K562 (cell line): ENCODE measurements at regions not wholly inside any gene's neighbourhood (a gene's known extent, or its start where the extent isn't known, plus 50 kb on each side); places are given as distances from the start of the nearest gene placed in this dataset.

ENCODE experiments used
- ATAC-seq: fragments of 200-7000 bp; cut with Tn5 transposase; 3 replicates; pipeline ENCODE4 v1.9.1; 2020; ENCODE audit warnings: moderate library complexity
- BruUV-seq: library from RNA; stranded (reverse); fragments of 400-500 nt; replicated peaks from 2 replicates; lab custom pipeline; 2021; lab: Mats Ljungman, UMichigan
- CTCF ChIA-PET: fragments of 300-600 bp; formaldehyde crosslinking; extraction: SDS; loops from one replicate; lab custom pipeline; 2021; ENCODE audit warnings: low intra/inter-chr PET ratio; lab: Yijun Ruan, JAX
- POLR2A ChIA-PET: fragments of 300-600, 350-650 bp; sonication (Branson Sonifier 250); formaldehyde crosslinking; extraction: SDS; loops from one replicate; lab custom pipeline; 2021; ENCODE audit warnings: antibody characterized with exemption, inconsistent platforms; lab: Yijun Ruan, JAX
- DNase-seq, 4 experiments: peaks; one replicate each; pipeline versions ENCODE4 v3.0.0 to v3.0.0-alpha.2; 2011 to 2018; ENCODE audit warnings: low spot score in 3 of 4, mixed read lengths in 3 of 4; ENCODE audit errors: extremely low read depth in 1 of 4
- FAIRE-seq: peaks from 2 replicates; lab custom pipeline; 2011; peaks lifted over from hg19 to GRCh38; lab: Jason Lieb, UNC
- H2AFZ ChIP-seq: 2 replicates; pipeline ENCODE4 v1.6.0; 2011; ENCODE audit warnings: low read depth, low read length, control low read depth, inconsistent platforms
- H3K27ac ChIP-seq: fragments of 200-600 bp; 3 replicates; pipeline ENCODE4 v1.8.0; 2011; ENCODE audit warnings: low read depth, mild to moderate bottlenecking, control low read depth, inconsistent platforms, low read length, moderate library complexity, mixed read lengths; ENCODE audit errors: extremely low read depth
- H3K27me3 ChIP-seq, 2 experiments: fragments of 300-600 bp in 1 of 2; 2 replicates in 1 of 2; 3 replicates in 1 of 2; pipeline versions ENCODE4 v1.6.0 to v1.8.0; 2011; ENCODE audit warnings: inconsistent platforms in 2 of 2, low read length in 2 of 2, mild to moderate bottlenecking in 1 of 2, mixed read lengths in 1 of 2, moderate library complexity in 1 of 2; ENCODE audit not compliant: control insufficient read depth in 2 of 2, insufficient read depth in 2 of 2
- H3K36me3 ChIP-seq: fragments of 300-600 bp; 3 replicates; pipeline ENCODE4 v1.8.0; 2011; ENCODE audit warnings: mild to moderate bottlenecking, low read length, inconsistent platforms; ENCODE audit not compliant: control insufficient read depth, insufficient read depth
- H3K4me1 ChIP-seq, 2 experiments: fragments of 200-600 bp in 1 of 2; replicated peaks in 1 of 2; 2 replicates in 1 of 2; 3 replicates in 1 of 2; pipeline versions ENCODE4 v1.5.1 to v1.8.0; 2011; ENCODE audit warnings: inconsistent platforms in 2 of 2, low read length in 2 of 2, mild to moderate bottlenecking in 1 of 2, mixed read lengths in 1 of 2, moderate library complexity in 1 of 2; ENCODE audit not compliant: control insufficient read depth in 2 of 2, insufficient read depth in 2 of 2
- H3K4me2 ChIP-seq: 2 replicates; pipeline ENCODE4 v1.6.1; 2011; ENCODE audit warnings: low read length, control low read depth, inconsistent platforms, mixed read lengths; ENCODE audit not compliant: insufficient read depth
- H3K4me3 ChIP-seq: fragments of 200-600 bp; sonication (generic), shearing (Covaris generic); 2 replicates; pipeline ENCODE4 v1.5.1; 2016; ENCODE audit warnings: control low read depth, inconsistent platforms
- H3K79me2 ChIP-seq: fragments of 200-600 bp; 3 replicates; pipeline ENCODE4 v1.8.0; 2011; ENCODE audit warnings: low read length, inconsistent platforms; ENCODE audit not compliant: control insufficient read depth, insufficient read depth
- H3K9ac ChIP-seq, 2 experiments: 2 replicates each; pipeline versions ENCODE4 v1.6.0 to v1.6.1; 2011; ENCODE audit warnings: low read depth in 2 of 2, low read length in 2 of 2, control low read depth in 1 of 2, inconsistent platforms in 1 of 2, mild to moderate bottlenecking in 1 of 2, mixed read lengths in 1 of 2; ENCODE audit not compliant: insufficient read depth in 1 of 2
- H3K9me1 ChIP-seq: one replicate; pipeline ENCODE4 v1.6.0; 2011; ENCODE audit warnings: inconsistent platforms, mild to moderate bottlenecking, low read length, moderate library complexity; ENCODE audit not compliant: control insufficient read depth, insufficient read depth
- H3K9me3 ChIP-seq: replicated peaks from 2 replicates; pipeline ENCODE4 v1.5.1; 2011; ENCODE audit warnings: low read depth, low read length, inconsistent platforms; ENCODE audit not compliant: control insufficient read depth, insufficient read depth
- H4K20me1 ChIP-seq: replicated peaks from 2 replicates; pipeline ENCODE4 v1.6.1; 2011; ENCODE audit warnings: low read length, inconsistent platforms, mixed read lengths; ENCODE audit not compliant: control insufficient read depth, insufficient read depth
- ASH1L ChIP-seq: fragments of 450-650 bp; IDR thresholded peaks from 2 replicates; pipeline ENCODE4 v1.6.1; 2018; ENCODE audit warnings: borderline replicate concordance, mild to moderate bottlenecking, low read depth; ENCODE audit not compliant: partially characterized antibody
- CBFA2T2 ChIP-seq: fragments of 450-650 bp; conservative IDR thresholded peaks from 2 replicates; pipeline ENCODE4 v1.6.1; 2017; ENCODE audit warnings: mild to moderate bottlenecking
- CBX3 ChIP-seq, 2 experiments: IDR thresholded peaks; 1 replicate in 1 of 2; 2 replicates in 1 of 2; pipeline ENCODE4 v1.6.1; 2012; ENCODE audit warnings: inconsistent platforms in 2 of 2, low read length in 2 of 2, borderline replicate concordance in 1 of 2, control low read depth in 1 of 2
- CXXC5 ChIP-seq: fragments of 250-450 bp; sonication (Bioruptor Pico); IDR thresholded peaks from 2 replicates; pipeline ENCODE4 v1.8.0; 2022; ENCODE audit warnings: inconsistent platforms, mild to moderate bottlenecking, moderate library complexity
- GABPB2 ChIP-seq: fragments of 250-450 bp; sonication (Bioruptor Pico); conservative IDR thresholded peaks from 2 replicates; pipeline ENCODE4 v1.5.1; 2021; ENCODE audit warnings: mild to moderate bottlenecking
- HDAC8 ChIP-seq: fragments of 450-650 bp; IDR thresholded peaks from 2 replicates; pipeline ENCODE4 v1.6.1; 2016; ENCODE audit warnings: mild to moderate bottlenecking, missing genetic modification characterization, moderate library complexity, missing compliant biosample characterization
- HMG20B ChIP-seq: fragments of 250-450 bp; sonication (Bioruptor Pico); IDR thresholded peaks from 2 replicates; pipeline ENCODE4 v1.5.0; 2021; ENCODE audit warnings: mild to moderate bottlenecking
- HNRNPL ChIP-seq: fragments of 200-400 bp; formaldehyde crosslinking; IDR thresholded peaks from 2 replicates; pipeline ENCODE4 v1.6.1; 2017; ENCODE audit warnings: low read depth, mild to moderate bottlenecking, low read length
- MTA2 ChIP-seq: fragments of 450-650 bp; IDR thresholded peaks from 2 replicates; pipeline ENCODE4 v1.6.1; 2016; ENCODE audit warnings: low read depth
- NCOR1 ChIP-seq: fragments of 450-650 bp; IDR thresholded peaks from 2 replicates; pipeline ENCODE4 v1.6.1; 2016; ENCODE audit warnings: mild to moderate bottlenecking, moderate library complexity
- SMARCB1 ChIP-seq: IDR thresholded peaks from 2 replicates; pipeline ENCODE4 v1.6.1; 2011; ENCODE audit warnings: improper control_type of control experiment, low read depth; ENCODE audit not compliant: insufficient read length
- ZEB2 ChIP-seq: fragments of 450-650 bp; IDR thresholded peaks from 2 replicates; pipeline ENCODE4 v1.6.1; 2016
- ZNF197 ChIP-seq: fragments of 200-800 bp; sonication (Bioruptor generic); IDR thresholded peaks from 2 replicates; pipeline ENCODE4 v1.6.1; 2016; ENCODE audit warnings: low read depth, missing genetic modification characterization, missing compliant biosample characterization
- ZNF41 ChIP-seq: fragments of 250-450 bp; sonication (Bioruptor Pico); conservative IDR thresholded peaks from 2 replicates; pipeline ENCODE4 v1.4.0; 2020; ENCODE audit warnings: mild to moderate bottlenecking
- ZSCAN29 ChIP-seq: fragments of 450-650 bp; IDR thresholded peaks from 2 replicates; pipeline ENCODE4 v1.6.1; 2017
- WGBS: fragments of 100-300 bp; shearing (Covaris generic); methylation state at CpG from one replicate; pipeline ENCODE4 v1.1.6; 2016; ENCODE audit warnings: low coverage, mixed read lengths; ENCODE audit not compliant: insufficient coverage; ENCODE audit errors: missing lambda C conversion rate; 5-methylcytosine and 5-hydroxymethylcytosine counted together
- in situ Hi-C: fragments of 300-500 bp; cut with MboI; formaldehyde crosslinking; loops from 4 replicates; pipeline ENCODE4 v1.15.0; 2018; ENCODE audit warnings: inconsistent platforms, mixed read lengths
- intact Hi-C: fragments of 100-400 bp; cut with micrococcal nuclease; formaldehyde crosslinking; loops from 2 replicates; pipeline ENCODE4 v1.14.2; 2022

GRCh38 chr4:100828364-100828763 is 310.5 kb upstream of the EMCN start:
- no peaks in the 10 kb centered on the region for H4K20me1 ChIP-seq
- FAIRE-seq (no peak), DNase-seq (no peak), ATAC-seq (no peak)
- no peaks in the 10 kb centered on the region for H3K36me3 ChIP-seq
- H3K4me2 ChIP-seq, result no peak overlapping the region
- no peaks in the 10 kb centered on the region for H3K27me3 ChIP-seq
- no peaks in the 10 kb centered on the region for H3K4me1 ChIP-seq
- no peak overlapping the region for H2AFZ ChIP-seq
- TF ChIP-seq NCOR1 (no peak), ZEB2 (no peak), HNRNPL (no peak), SMARCB1 (no peak), ZNF41 (no peak), CBX3 (IDR thresholded peaks at IDR 0.05; ENCODE audit: borderline replicate concordance in 1 of 2, low read length in 2 of 2) (no peak)
- no peak overlapping the region for H3K27ac ChIP-seq
- in situ Hi-C loops (no loop called here), intact Hi-C loops (no loop called here)
- CTCF ChIA-PET, result no interaction called here
- H3K9ac ChIP-seq, result no peak overlapping the region
- no peaks in the 10 kb centered on the region for H3K79me2 ChIP-seq
- no TSS peak for BruUV-seq
- H3K4me3 ChIP-seq, result no peak overlapping the region
- H3K9me1 ChIP-seq, result no peaks in the 10 kb centered on the region
- POLR2A ChIA-PET, result no interaction called here
- 0% methylated on average over 3 of the region's 3 CpGs for WGBS
- no peaks in the 10 kb centered on the region for H3K9me3 ChIP-seq

DNA sequence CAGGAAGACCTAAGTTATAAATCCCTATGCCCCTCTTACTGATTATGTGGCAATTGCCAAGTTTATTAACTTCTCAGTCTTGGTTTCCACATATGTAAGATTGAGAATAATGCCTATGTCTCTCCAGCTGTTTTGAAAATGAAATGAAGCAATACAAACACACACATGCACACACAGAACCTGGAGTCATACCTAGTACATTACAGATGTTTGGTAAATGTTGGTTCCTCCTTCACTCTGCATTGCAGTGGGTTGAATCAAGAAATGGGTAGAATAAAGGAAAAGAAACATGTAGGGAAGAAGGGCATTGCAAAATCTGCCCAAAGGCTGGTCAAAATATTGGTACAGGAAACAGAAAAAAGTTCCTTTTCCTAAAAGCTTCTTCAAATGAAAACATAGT is 309.9 kb upstream of the EMCN start:
- H3K27me3 ChIP-seq, result no peaks in the 10 kb centered on the region
- H3K36me3 ChIP-seq, result no peaks in the 10 kb centered on the region
- no peaks in the 10 kb centered on the region for H3K9me3 ChIP-seq
- POLR2A ChIA-PET, result no interaction called here
- H2AFZ ChIP-seq, result no peak overlapping the region
- H4K20me1 ChIP-seq, result no peaks in the 10 kb centered on the region
- FAIRE-seq (no peak), ATAC-seq (no peak), DNase-seq (no peak)
- no peak overlapping the region for H3K4me3 ChIP-seq
- H3K9me1 ChIP-seq, result no peaks in the 10 kb centered on the region
- H3K4me2 ChIP-seq, result no peak overlapping the region
- H3K9ac ChIP-seq, result no peak overlapping the region
- CTCF ChIA-PET, result no interaction called here
- in situ Hi-C loops, result no loop called here
- intact Hi-C loops, result no loop called here
- H3K79me2 ChIP-seq, result no peaks in the 10 kb centered on the region
- H3K27ac ChIP-seq, result no peak overlapping the region
- BruUV-seq, result no TSS peak
- H3K4me1 ChIP-seq, result no peaks in the 10 kb centered on the region
- no peak for TF ChIP-seq ASH1L
- TF ChIP-seq CBFA2T2, result no peak
- no peak for TF ChIP-seq CXXC5 (CRISPR knock-in tag)
- no peak for TF ChIP-seq HDAC8
- TF ChIP-seq GABPB2 (CRISPR knock-in tag), result no peak
- TF ChIP-seq HMG20B (CRISPR knock-in tag), result no peak
- no peak for TF ChIP-seq ZSCAN29
- TF ChIP-seq ZNF197 (CRISPR knock-in tag), result no peak
- no peak for TF ChIP-seq MTA2
